ENCODE measurements at regions not wholly inside any gene's neighbourhood (a gene's known extent, or its start where the extent isn't known, plus 50 kb on each side); places are given as distances from the start of the nearest gene placed in this dataset.
"Not testable (repeated sequence)": the region's sequence is repeated elsewhere in the genome, so short reads cannot be mapped to it uniquely, and the experiment has no call there.

- no peak for DNase-seq
Measured at GRCh38 chr20:19875376-19876221, 117.5 kb downstream of the RIN2 start.

- DNase-seq = no peak
Measured at GRCh38 chr20:19876828-19877460, 118.9 kb downstream of the RIN2 start.

DNA sequence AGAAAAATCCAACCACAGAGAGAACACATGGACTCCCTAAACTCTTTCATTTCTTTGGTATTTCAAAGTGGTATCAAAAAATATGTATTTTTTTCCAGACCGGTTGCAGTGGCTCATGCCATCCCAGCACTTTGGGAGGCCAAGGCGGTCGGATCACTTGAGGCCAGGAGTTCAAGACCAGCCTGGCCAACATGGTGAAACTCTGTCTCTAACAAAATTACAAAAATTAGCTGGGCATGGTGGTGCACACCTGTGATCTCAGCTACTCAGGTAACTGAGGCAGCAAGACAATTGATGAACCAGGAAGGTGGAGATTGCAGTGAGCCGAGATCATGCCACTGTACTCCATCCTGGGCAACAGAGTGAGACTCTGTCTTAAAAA is 121.8 kb downstream of the RIN2 start:
- not testable (repeated sequence) for DNase-seq

GRCh38 chr20:19880256-19881079 is 122.4 kb downstream of the RIN2 start:
- DNase-seq = no peak

DNA sequence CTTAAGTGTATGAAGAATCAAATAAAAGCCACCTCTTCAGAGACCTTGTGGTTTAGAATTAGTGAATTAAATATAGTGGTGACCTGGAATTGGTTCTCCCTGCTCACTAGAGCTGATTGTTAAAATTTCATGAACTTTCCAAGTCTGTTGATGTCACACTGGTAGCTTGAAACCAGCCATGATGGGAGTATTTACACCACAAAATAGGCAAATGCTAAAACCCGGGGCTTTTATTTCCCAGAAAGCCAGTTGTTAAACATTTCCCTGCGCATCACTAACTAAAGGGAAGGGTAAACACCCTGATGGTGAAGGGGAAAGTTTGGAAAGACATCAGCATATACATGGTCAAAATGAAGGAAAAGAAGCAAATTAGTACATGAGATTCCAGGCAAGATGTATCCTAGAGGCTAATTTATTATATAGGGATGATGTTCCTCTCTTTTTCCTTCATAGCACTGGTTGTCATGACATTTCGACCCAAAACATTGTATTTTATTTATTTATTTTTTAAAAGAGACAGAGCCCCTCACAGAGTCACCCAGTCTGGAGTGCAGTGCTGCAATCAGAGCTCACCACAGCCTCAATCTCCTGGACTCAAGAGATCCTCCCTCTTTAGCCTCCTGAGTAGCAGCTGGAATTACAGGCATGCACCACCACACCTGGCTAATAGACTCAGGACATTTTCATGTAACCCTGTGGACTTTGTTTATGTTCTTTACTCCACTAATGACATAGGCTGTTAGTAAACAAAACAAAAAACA is 123.2 kb downstream of the RIN2 start:
- no peak for DNase-seq

- DNase-seq = no peak
Measured at GRCh38 chr20:19881990-19882389, 123.9 kb downstream of the RIN2 start.

DNA sequence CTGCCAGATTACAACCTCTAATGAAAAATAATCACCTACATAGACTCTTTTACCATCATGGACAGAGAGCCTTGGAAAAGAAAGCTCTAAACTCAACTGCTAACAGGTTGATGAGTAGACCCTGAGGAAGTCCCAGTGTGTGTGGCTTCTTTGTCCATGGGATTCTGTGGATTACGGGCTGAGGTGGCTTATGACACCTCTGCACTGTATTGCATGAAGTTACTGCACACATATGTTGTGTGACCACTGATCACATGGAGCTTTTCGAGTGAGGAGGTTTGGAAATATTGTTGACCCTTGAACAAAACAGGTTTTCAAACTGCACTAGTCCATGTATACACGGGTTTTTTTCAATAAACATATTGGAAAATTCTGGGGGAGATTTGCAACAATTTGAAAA is 124.4 kb downstream of the RIN2 start:
- DNase-seq = no peak

- DNase-seq = no peak
Measured at GRCh38 chr20:19883501-19883900, 125.4 kb downstream of the RIN2 start.

DNA sequence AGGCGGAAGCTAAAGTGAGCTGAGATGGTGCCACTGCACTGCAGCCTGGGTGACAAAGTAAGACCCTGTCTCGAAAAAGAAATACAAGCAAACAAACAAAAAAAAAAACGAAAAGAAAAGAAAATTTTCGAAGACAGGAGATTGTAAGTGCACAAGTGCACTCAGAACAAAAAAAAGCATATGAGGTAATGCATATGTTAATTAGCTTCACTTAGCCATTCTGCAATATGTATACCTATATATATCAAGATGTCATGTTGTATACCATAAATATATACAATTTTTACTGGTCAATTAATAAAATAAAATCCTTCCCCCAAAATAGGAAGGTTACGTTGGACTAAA is 127.5 kb downstream of the RIN2 start:
- DNase-seq = no peak

DNA sequence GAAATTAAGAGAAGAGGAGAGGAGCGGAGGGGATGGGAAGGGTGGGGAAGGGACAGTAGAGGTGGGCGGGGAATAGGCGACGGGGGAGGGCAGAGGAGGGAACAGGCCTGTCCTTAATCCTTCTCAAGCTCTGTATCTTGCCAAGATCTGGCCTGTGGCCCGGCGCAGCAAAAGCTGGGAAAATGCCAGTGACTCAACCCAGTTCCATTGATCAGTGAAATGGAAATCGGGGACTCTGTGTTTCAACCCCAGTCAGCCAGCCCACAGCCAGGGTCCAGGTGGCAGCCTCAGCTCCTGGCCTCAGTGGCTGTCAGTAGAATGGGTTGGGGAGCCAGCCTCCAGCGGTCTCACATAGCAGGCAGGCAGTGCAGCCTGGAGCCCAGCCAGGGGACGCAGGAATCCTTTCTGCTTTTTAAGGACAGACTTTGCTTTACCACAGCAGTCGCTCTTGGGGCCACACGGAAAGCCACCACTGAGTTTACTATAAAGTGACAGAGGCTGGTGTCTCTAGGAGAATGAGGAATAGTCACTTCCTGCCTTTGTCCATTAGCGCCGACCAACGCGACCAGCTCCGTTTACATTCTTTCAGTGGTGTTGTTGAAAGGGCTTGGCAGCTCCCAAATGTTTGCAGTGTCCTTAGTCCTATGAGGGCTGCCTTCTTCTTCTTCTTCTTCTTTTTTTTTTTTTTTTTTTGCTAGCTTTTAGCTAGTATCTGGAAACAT is 128.0 kb downstream of the RIN2 start:
- peak; percentile 27 for DNase-seq

DNA sequence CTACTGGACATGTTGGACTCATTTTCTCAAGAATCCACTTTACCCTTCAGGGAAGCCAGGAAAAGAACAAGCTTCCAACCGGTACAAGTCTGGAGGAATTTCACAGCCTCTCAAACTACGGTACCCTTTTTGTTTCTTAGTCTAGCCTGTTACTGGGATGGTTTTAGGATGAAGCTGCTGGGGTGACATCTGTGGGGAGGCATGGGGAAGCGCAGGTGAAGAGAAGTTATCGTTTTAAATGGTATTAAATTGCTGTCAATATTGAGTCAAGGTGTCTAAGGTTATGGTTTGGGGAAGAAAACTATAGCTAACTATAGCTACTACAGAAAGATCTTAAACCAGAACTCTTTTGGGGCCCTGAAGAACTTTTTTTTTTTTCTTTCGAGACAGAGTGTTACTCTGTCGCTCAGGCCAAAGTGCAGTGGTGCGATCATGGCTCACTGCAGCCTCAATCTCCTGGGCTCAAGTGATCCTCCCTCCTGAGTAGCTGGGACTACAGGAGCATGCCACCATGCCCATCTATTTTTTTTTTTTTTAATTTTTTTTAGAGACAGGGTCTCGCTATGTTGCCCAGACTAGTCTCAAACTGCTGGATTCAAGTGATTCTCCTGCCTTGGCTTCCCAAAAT is 128.7 kb downstream of the RIN2 start:
- peak; percentile 20 for DNase-seq

- DNase-seq = peak; percentile 42
Measured at GRCh38 chr20:19887556-19888268, 129.4 kb upstream of the NAA20 start.

DNA sequence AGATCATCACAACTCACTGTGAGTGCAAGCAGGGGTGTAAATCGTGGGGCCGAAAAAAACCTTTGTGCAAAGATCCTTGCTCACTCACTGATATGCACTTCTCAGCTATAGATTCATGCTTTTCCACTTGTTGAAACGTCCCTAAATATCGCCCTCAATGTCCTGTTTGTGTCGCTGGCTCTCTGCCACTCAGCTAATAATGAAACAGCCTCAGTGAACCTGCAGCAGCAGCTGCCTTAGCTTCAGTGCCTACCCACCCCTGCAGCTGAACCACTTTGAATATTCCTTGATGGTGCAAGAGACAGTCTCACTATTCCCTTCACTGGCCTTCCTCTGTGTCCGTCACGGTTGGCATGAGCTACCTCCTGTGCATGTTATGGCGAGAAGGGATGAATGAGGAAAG is 128.9 kb upstream of the NAA20 start:
- DNase-seq = peak; percentile 84

DNA sequence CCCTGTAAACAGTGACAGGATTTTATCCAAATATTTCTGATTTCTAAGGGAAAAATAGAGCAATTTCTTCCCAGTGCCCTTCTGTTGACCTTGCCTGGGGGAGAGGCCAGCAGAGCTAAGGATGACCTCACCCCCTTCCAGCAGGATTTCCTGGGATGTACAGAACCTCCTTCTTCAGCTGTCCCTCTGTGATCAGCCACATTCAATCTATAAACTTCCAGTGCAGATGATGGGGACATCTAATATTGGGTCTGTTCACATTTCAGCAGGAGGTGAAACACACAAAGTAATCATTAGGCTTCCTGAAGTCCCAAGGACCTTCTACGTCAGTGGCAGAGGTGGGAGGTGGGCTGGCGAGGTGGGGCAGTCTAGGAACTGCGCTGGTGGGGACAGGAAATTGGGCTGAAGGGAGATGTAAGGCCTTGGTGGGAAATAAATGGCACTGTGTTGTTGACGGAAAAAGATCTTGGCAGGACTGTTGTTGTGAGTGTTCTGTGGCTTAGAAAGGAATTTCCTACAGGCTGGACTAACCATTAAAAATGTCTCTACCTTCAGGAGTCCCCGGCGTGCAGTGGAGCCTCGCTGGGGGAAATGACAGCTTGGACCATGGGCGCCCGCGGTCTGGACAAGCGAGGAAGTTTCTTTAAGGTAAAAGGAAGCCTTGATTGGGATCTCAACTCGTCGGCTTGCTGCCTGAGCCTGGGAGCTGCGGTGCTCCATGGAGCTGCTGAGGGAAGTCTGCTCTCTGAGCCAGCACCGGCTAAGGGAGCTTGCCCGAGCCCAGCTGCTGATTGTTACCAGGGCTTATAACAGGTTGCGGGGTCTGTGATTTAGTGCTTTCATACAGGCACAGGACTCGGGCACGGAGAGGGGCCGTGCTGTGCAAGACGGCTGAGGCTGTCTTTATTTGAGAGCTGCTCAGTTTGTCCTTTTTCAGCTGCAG is 127.9 kb upstream of the NAA20 start:
- peak; percentile 80 for DNase-seq

- DNase-seq = peak; percentile 50
Measured at GRCh38 chr20:19890445-19891051, 126.6 kb upstream of the NAA20 start.

GRCh38 chr20:19893356-19893755 is 123.8 kb upstream of the NAA20 start:
- no peak for DNase-seq

GRCh38 chr20:19895761-19896160 is 121.4 kb upstream of the NAA20 start:
- DNase-seq = no peak

GRCh38 chr20:19897891-19898290 is 119.3 kb upstream of the NAA20 start:
- DNase-seq = no peak

DNA sequence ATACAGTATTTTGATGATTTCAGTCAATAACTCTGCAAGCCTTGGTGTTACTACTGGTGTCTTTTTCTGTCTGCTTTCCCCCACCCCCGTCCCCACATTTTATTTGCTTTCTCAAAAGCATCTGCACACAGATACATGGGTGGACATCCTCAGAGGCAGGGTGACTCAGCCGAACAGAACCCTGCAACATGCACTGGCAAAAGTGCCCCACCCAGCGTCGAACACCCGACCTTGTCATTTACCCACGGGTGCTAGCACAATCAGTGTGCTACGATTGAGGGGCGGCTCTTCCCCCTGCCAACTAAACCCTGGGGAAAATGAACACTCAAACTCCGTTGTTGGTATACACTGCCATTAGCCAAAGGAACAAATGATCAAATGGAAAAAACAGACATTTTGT is 115.9 kb upstream of the NAA20 start:
- no peak for DNase-seq
